K562 (cell line): ENCODE measurements at regions not wholly inside any gene's neighbourhood (a gene's known extent, or its start where the extent isn't known, plus 50 kb on each side); places are given as distances from the start of the nearest gene placed in this dataset.

Source experiments
- CTCF ChIP-seq, 3 experiments: IDR thresholded peaks in 2 of 3; conservative IDR thresholded peaks in 1 of 3; 2 replicates each; pipeline ENCODE4 v1.5.1; 2011 to 2012; ENCODE audit warnings: low read length in 3 of 3, mild to moderate bottlenecking in 3 of 3, control low read depth in 2 of 3, improper control_type of control experiment in 1 of 3, inconsistent platforms in 1 of 3, low read depth in 1 of 3, mixed read lengths in 1 of 3, moderate library complexity in 1 of 3; ENCODE audit not compliant: insufficient read depth in 2 of 3
- RBM39 ChIP-seq: fragments of 200-400 bp; formaldehyde crosslinking; optimal IDR thresholded peaks from 2 replicates; pipeline ENCODE3; 2018; ENCODE audit warnings: low read depth, low read length

GRCh38 chr20:11371831-11372230 is 545.9 kb upstream of the BTBD3 start:
- TF ChIP-seq RBM39: no peak
- no peak for TF ChIP-seq CTCF (IDR thresholded peaks at IDR 0.05 in 2 of 3, conservative IDR thresholded peaks at IDR 0.05 in 1 of 3; ENCODE audit: insufficient read depth in 2 of 3, low read depth in 1 of 3, low read length in 3 of 3)
